ENCODE measurements at regions not wholly inside any gene's neighbourhood (a gene's known extent, or its start where the extent isn't known, plus 50 kb on each side); places are given as distances from the start of the nearest gene placed in this dataset.

GRCh38 chr2:234341306-234341985, 155.4 kb downstream of the ARL4C start:
- in situ Hi-C loops (cut with MboI; ENCODE audit: low sequenced_read_pairs): no loop called here

GRCh38 chr2:234339501-234339900, 157.4 kb downstream of the ARL4C start:
- in situ Hi-C loops (cut with MboI; ENCODE audit: low sequenced_read_pairs): no loop called here

GRCh38 chr2:234339011-234339410, 157.9 kb downstream of the ARL4C start:
- in situ Hi-C loops (cut with MboI; ENCODE audit: low sequenced_read_pairs): no loop called here

- in situ Hi-C loops (cut with MboI; ENCODE audit: low sequenced_read_pairs): no loop called here
These were observed 161.1 kb downstream of the ARL4C start for GRCh38 chr2:234335661-234336228.

- in situ Hi-C loops (cut with MboI; ENCODE audit: low sequenced_read_pairs): no loop called here
These were observed 162.1 kb downstream of the ARL4C start for GRCh38 chr2:234334756-234335155.

- in situ Hi-C loops (cut with MboI; ENCODE audit: low sequenced_read_pairs): no loop called here
These were observed 162.7 kb downstream of the ARL4C start for GRCh38 chr2:234334151-234334550.

GRCh38 chr2:234333168-234334130, 163.4 kb downstream of the ARL4C start:
- in situ Hi-C loops (cut with MboI; ENCODE audit: low sequenced_read_pairs): no loop called here

GRCh38 chr2:234331966-234332365, 164.9 kb downstream of the ARL4C start:
- in situ Hi-C loops (cut with MboI; ENCODE audit: low sequenced_read_pairs): no loop called here

- in situ Hi-C loops (cut with MboI; ENCODE audit: low sequenced_read_pairs): no loop called here
These were observed 165.3 kb downstream of the ARL4C start for GRCh38 chr2:234331566-234331965.

GRCh38 chr2:234330902-234331301, 166.0 kb downstream of the ARL4C start:
- in situ Hi-C loops (cut with MboI; ENCODE audit: low sequenced_read_pairs): no loop called here

GRCh38 chr2:234329202-234329960, 167.5 kb downstream of the ARL4C start:
- in situ Hi-C loops (cut with MboI; ENCODE audit: low sequenced_read_pairs): no loop called here

- in situ Hi-C loops (cut with MboI; ENCODE audit: low sequenced_read_pairs): no loop called here
These were observed 168.4 kb downstream of the ARL4C start for GRCh38 chr2:234328444-234328990.

- in situ Hi-C loops (cut with MboI; ENCODE audit: low sequenced_read_pairs): no loop called here
These were observed 170.2 kb downstream of the ARL4C start for GRCh38 chr2:234326694-234327093.

- in situ Hi-C loops (cut with MboI; ENCODE audit: low sequenced_read_pairs): no loop called here
These were observed 172.8 kb downstream of the ARL4C start for GRCh38 chr2:234324116-234324515.

GRCh38 chr2:234322766-234323465, 174.0 kb downstream of the ARL4C start:
- in situ Hi-C loops (cut with MboI; ENCODE audit: low sequenced_read_pairs): no loop called here

- in situ Hi-C loops (cut with MboI; ENCODE audit: low sequenced_read_pairs): no loop called here
These were observed 176.8 kb downstream of the ARL4C start for GRCh38 chr2:234320066-234320465.

- in situ Hi-C loops (cut with MboI; ENCODE audit: low sequenced_read_pairs): no loop called here
These were observed 178.5 kb downstream of the ARL4C start for GRCh38 chr2:234318361-234318760.

GRCh38 chr2:234313558-234313957, 183.3 kb downstream of the ARL4C start:
- in situ Hi-C loops (cut with MboI; ENCODE audit: low sequenced_read_pairs): no loop called here

GRCh38 chr2:234310166-234310565, 186.7 kb downstream of the ARL4C start:
- in situ Hi-C loops (cut with MboI; ENCODE audit: low sequenced_read_pairs): no loop called here

GRCh38 chr2:234309431-234309830, 187.4 kb downstream of the ARL4C start:
- in situ Hi-C loops (cut with MboI; ENCODE audit: low sequenced_read_pairs): no loop called here

Measured in HL-60/S4 treated with phorbol 12-myristate 13-acetate at 8.2 ng/mL for 4 days and 3 days (cell line).